ENCODE measurements at regions not wholly inside any gene's neighbourhood (a gene's known extent, or its start where the extent isn't known, plus 50 kb on each side); places are given as distances from the start of the nearest gene placed in this dataset.

GRCh38 chr6:109295109-109295773, 87.0 kb downstream of the CD164 start (continued):
- TF ChIP-seq ELK1 (CRISPR knock-in tag; IDR thresholded peaks at IDR 0.05) (no peak), NFIX (CRISPR knock-in tag; IDR thresholded peaks at IDR 0.05; ENCODE audit: low read depth) (no peak), ZNF253 (CRISPR knock-in tag; conservative IDR thresholded peaks at IDR 0.05) (no peak), ZNF384 (IDR thresholded peaks at IDR 0.05; ENCODE audit: low read depth, low read length) (no peak), ARID1B (IDR thresholded peaks at IDR 0.05) (peak; percentile 10; the same call in 1 of the 2 replicates), RFX7 (CRISPR knock-in tag; IDR thresholded peaks at IDR 0.05) (no peak), KLF6 (CRISPR knock-in tag; IDR thresholded peaks at IDR 0.05; ENCODE audit: borderline replicate concordance) (no peak), ETV1 (tag; conservative IDR thresholded peaks at IDR 0.05; ENCODE audit: low read depth) (no peak), GMEB1 (CRISPR knock-in tag; IDR thresholded peaks at IDR 0.05) (no peak), NFXL1 (CRISPR knock-in tag; IDR thresholded peaks at IDR 0.05) (no peak), RAD21 (CRISPR knock-in tag; conservative IDR thresholded peaks at IDR 0.05 in 1 of 2, IDR thresholded peaks at IDR 0.05 in 1 of 2) (no peak), TRIM25 (IDR thresholded peaks at IDR 0.05; ENCODE audit: borderline replicate concordance) (no peak), RBM22 (IDR thresholded peaks at IDR 0.05; ENCODE audit: low read depth, low read length, poor library complexity, severe bottlenecking) (no peak), GABPA (tag; conservative IDR thresholded peaks at IDR 0.05; ENCODE audit: low read depth) (no peak), ZNF354B (CRISPR knock-in tag; IDR thresholded peaks at IDR 0.05) (no peak), NR1H2 (CRISPR knock-in tag; IDR thresholded peaks at IDR 0.05) (no peak), ZNF224 (CRISPR knock-in tag; IDR thresholded peaks at IDR 0.05) (no peak), PRDM10 (IDR thresholded peaks at IDR 0.05; ENCODE audit: partially characterized antibody) (no peak), BRD4 (IDR thresholded peaks at IDR 0.05) (no peak), NBN (IDR thresholded peaks at IDR 0.05; ENCODE audit: low read depth) (no peak)

Measured in K562 (cell line).